ENCODE measurements at regions not wholly inside any gene's neighbourhood (a gene's known extent, or its start where the extent isn't known, plus 50 kb on each side); places are given as distances from the start of the nearest gene placed in this dataset.

- H2AFZ ChIP-seq (ENCODE audit: low read length), result no peak overlapping the region
- H3K9me3 ChIP-seq (ENCODE audit: insufficient read depth, low read depth, low read length), result no peaks in the 10 kb centered on the region
- H4K20me1 ChIP-seq (ENCODE audit: insufficient read depth, low read length, poor library complexity, severe bottlenecking), result no peaks in the 10 kb centered on the region
- no peak overlapping the region for H3K4me3 ChIP-seq (ENCODE audit: low read length, poor library complexity, severe bottlenecking)
- H3F3A ChIP-seq (ENCODE audit: low read depth), result no peaks in the 10 kb centered on the region
- no peaks in the 10 kb centered on the region for H3K79me2 ChIP-seq (ENCODE audit: insufficient read depth, low read length)
- no peak overlapping the region for H3K9ac ChIP-seq (ENCODE audit: low read depth, low read length, poor library complexity, severe bottlenecking)
- no peaks in the 10 kb centered on the region for H3K36me3 ChIP-seq (ENCODE audit: insufficient read depth, low read length)
- H3K27me3 ChIP-seq (ENCODE audit: insufficient read depth, low read length, poor library complexity, severe bottlenecking), result no peaks in the 10 kb centered on the region
- no peaks in the 10 kb centered on the region for H3K9me2 ChIP-seq (replicated peaks; ENCODE audit: low read depth, low read length)
- H3K4me1 ChIP-seq (ENCODE audit: insufficient read depth, low read length, poor library complexity, severe bottlenecking), result no peaks in the 10 kb centered on the region
- TF ChIP-seq EZH2phosphoT487 (IDR thresholded peaks at IDR 0.05; ENCODE audit: borderline replicate concordance), result no peak
- TF ChIP-seq CTCF (conservative IDR thresholded peaks at IDR 0.05; ENCODE audit: low read length), result no peak
- H3K4me2 ChIP-seq (ENCODE audit: low read depth, low read length, poor library complexity, severe bottlenecking), result no peak overlapping the region
Observed at GRCh38 chr2:39541011-39541930, 104.2 kb upstream of the MAP4K3 start.

- TF ChIP-seq EZH2phosphoT487 (IDR thresholded peaks at IDR 0.05; ENCODE audit: borderline replicate concordance) (no peak), CTCF (conservative IDR thresholded peaks at IDR 0.05; ENCODE audit: low read length) (no peak)
Observed at GRCh38 chr2:39542523-39542922, 105.4 kb upstream of the MAP4K3 start.

DNA sequence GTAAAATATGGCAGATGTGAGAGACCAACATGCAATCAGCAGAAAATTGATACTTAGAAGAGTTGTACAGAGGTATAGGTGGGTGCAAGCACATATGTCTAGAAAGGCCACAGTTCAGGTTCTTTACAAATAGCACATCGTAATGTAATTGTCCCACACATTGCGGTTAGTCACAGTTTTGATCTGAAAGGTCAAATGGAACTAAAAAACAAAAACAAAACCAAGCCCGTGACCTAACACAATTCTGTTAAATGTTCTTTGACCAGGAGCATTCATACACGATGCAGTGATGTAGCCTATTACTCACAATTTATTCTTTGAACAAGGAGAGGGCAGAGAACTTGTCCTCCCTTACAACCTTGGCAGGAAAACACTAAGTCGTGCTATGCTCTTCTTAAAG, 108.9 kb upstream of the MAP4K3 start:
- Histone ChIP-seq H3K4me3 (ENCODE audit: low read length, poor library complexity, severe bottlenecking) (no peak overlapping the region), H3K27me3 (ENCODE audit: insufficient read depth, low read length, poor library complexity, severe bottlenecking) (no peaks in the 10 kb centered on the region), H3K4me2 (ENCODE audit: low read depth, low read length, poor library complexity, severe bottlenecking) (no peak overlapping the region), H3F3A (ENCODE audit: low read depth) (no peaks in the 10 kb centered on the region), H3K79me2 (ENCODE audit: insufficient read depth, low read length) (no peaks in the 10 kb centered on the region), H4K20me1 (ENCODE audit: insufficient read depth, low read length, poor library complexity, severe bottlenecking) (no peaks in the 10 kb centered on the region), H3K9ac (ENCODE audit: low read depth, low read length, poor library complexity, severe bottlenecking) (no peak overlapping the region), H3K36me3 (ENCODE audit: insufficient read depth, low read length) (no peaks in the 10 kb centered on the region), H3K9me2 (replicated peaks; ENCODE audit: low read depth, low read length) (no peaks in the 10 kb centered on the region), H3K4me1 (ENCODE audit: insufficient read depth, low read length, poor library complexity, severe bottlenecking) (no peaks in the 10 kb centered on the region), H2AFZ (ENCODE audit: low read length) (no peak overlapping the region), H3K9me3 (ENCODE audit: insufficient read depth, low read depth, low read length) (no peaks in the 10 kb centered on the region)
- TF ChIP-seq EZH2phosphoT487 (IDR thresholded peaks at IDR 0.05; ENCODE audit: borderline replicate concordance), result no peak
- no peak for TF ChIP-seq CTCF (conservative IDR thresholded peaks at IDR 0.05; ENCODE audit: low read length)

More at GRCh38 chr2:39542523-39542922, 105.4 kb upstream of the MAP4K3 start:
- no peaks in the 10 kb centered on the region for H3K9me2 ChIP-seq (replicated peaks; ENCODE audit: low read depth, low read length)
- H3K4me3 ChIP-seq (ENCODE audit: low read length, poor library complexity, severe bottlenecking), result no peak overlapping the region
- no peaks in the 10 kb centered on the region for H3K79me2 ChIP-seq (ENCODE audit: insufficient read depth, low read length)
- no peaks in the 10 kb centered on the region for H3K9me3 ChIP-seq (ENCODE audit: insufficient read depth, low read depth, low read length)
- H3K9ac ChIP-seq (ENCODE audit: low read depth, low read length, poor library complexity, severe bottlenecking), result no peak overlapping the region
- H3K4me2 ChIP-seq (ENCODE audit: low read depth, low read length, poor library complexity, severe bottlenecking), result no peak overlapping the region
- H3K4me1 ChIP-seq (ENCODE audit: insufficient read depth, low read length, poor library complexity, severe bottlenecking), result no peaks in the 10 kb centered on the region
- no peaks in the 10 kb centered on the region for H4K20me1 ChIP-seq (ENCODE audit: insufficient read depth, low read length, poor library complexity, severe bottlenecking)
- no peaks in the 10 kb centered on the region for H3K36me3 ChIP-seq (ENCODE audit: insufficient read depth, low read length)
- no peaks in the 10 kb centered on the region for H3F3A ChIP-seq (ENCODE audit: low read depth)
- no peak overlapping the region for H2AFZ ChIP-seq (ENCODE audit: low read length)
- no peaks in the 10 kb centered on the region for H3K27me3 ChIP-seq (ENCODE audit: insufficient read depth, low read length, poor library complexity, severe bottlenecking)

Data from Loucy (cell line).